ENCODE measurements at regions not wholly inside any gene's neighbourhood (a gene's known extent, or its start where the extent isn't known, plus 50 kb on each side); places are given as distances from the start of the nearest gene placed in this dataset.

GRCh38 chr7:46386428-46387399, 465.6 kb upstream of the IGFBP3 start:
- TF ChIP-seq CTCF (IDR thresholded peaks at IDR 0.05) = no peak
- no peak for TF ChIP-seq POLR2A (IDR thresholded peaks at IDR 0.05)
